Liver (tissue), 8 donors: ENCODE measurements at regions not wholly inside any gene's neighbourhood (a gene's known extent, or its start where the extent isn't known, plus 50 kb on each side); places are given as distances from the start of the nearest gene placed in this dataset.

ENCODE experiments used
- DNase-seq: peaks from one replicate; pipeline ENCODE4 v3.0.0-alpha.2; 2017; ENCODE audit warnings: low spot score
- H3K27ac ChIP-seq, 2 donors: one replicate each; pipeline ENCODE4 v1.7.0; 2013; ENCODE audit warnings: inconsistent platforms in 2 of 2, low read length in 2 of 2, control low read depth in 1 of 2, low read depth in 1 of 2, mild to moderate bottlenecking in 1 of 2
- H3K27me3 ChIP-seq, 4 donors: one replicate each; pipeline versions ENCODE4 v1.6.1 to v1.7.0; 2013; ENCODE audit warnings: low read length in 3 of 4, inconsistent platforms in 1 of 4, mild to moderate bottlenecking in 1 of 4, moderate library complexity in 1 of 4; ENCODE audit not compliant: control insufficient read depth in 4 of 4, insufficient read depth in 4 of 4
- H3K36me3 ChIP-seq, 4 donors: one replicate each; pipeline versions ENCODE4 v1.6.1 to v1.7.0; 2013; ENCODE audit warnings: low read length in 3 of 4, mild to moderate bottlenecking in 3 of 4, low read depth in 1 of 4, moderate library complexity in 1 of 4; ENCODE audit not compliant: control insufficient read depth in 4 of 4, insufficient read depth in 3 of 4
- H3K4me1 ChIP-seq, 4 donors: one replicate each; pipeline versions ENCODE4 v1.6.1 to v1.7.0; 2013; ENCODE audit warnings: low read length in 3 of 4, mild to moderate bottlenecking in 3 of 4, moderate library complexity in 1 of 4; ENCODE audit not compliant: control insufficient read depth in 4 of 4, insufficient read depth in 4 of 4
- H3K4me3 ChIP-seq, 3 donors: one replicate each; pipeline versions ENCODE4 v1.6.1 to v1.7.0; 2013; ENCODE audit warnings: low read length in 3 of 3, control low read depth in 1 of 3, low read depth in 1 of 3, mild to moderate bottlenecking in 1 of 3
- H3K9ac ChIP-seq, 2 donors: one replicate each; pipeline ENCODE4 v1.7.0; 2013; ENCODE audit warnings: low read length in 2 of 2, mild to moderate bottlenecking in 2 of 2, moderate library complexity in 2 of 2, control low read depth in 1 of 2, low read depth in 1 of 2
- H3K9me3 ChIP-seq, 4 donors: one replicate each; pipeline versions ENCODE4 v1.6.1 to v1.7.0; 2013; ENCODE audit warnings: low read length in 3 of 4; ENCODE audit not compliant: control insufficient read depth in 4 of 4
- ATF3 ChIP-seq: IDR thresholded peaks from 2 replicates; pipeline ENCODE4 v1.6.1; 2016; ENCODE audit warnings: antibody characterized with exemption
- CTCF ChIP-seq: fragments of 150-350 bp; IDR thresholded peaks from 2 replicates; pipeline ENCODE4 v1.5.1; 2017; ENCODE audit warnings: improper control_type of control experiment, low read depth, low read length; ENCODE audit not compliant: missing input control
- EGR1 ChIP-seq, 2 donors: IDR thresholded peaks; 2 replicates each; pipeline ENCODE4 v1.6.1; 2016 to 2018; ENCODE audit warnings: antibody characterized with exemption in 2 of 2, low read depth in 2 of 2
- FOXA1 ChIP-seq: IDR thresholded peaks from 2 replicates; pipeline ENCODE4 v1.6.1; 2016; ENCODE audit warnings: antibody characterized with exemption
- FOXA2 ChIP-seq: IDR thresholded peaks from 2 replicates; pipeline ENCODE4 v1.6.1; 2016; ENCODE audit warnings: antibody characterized with exemption
- GABPA ChIP-seq, 2 donors: IDR thresholded peaks in 1 of 2; conservative IDR thresholded peaks in 1 of 2; 2 replicates each; pipeline ENCODE4 v1.6.1; 2016; ENCODE audit warnings: antibody characterized with exemption in 2 of 2, mild to moderate bottlenecking in 1 of 2, moderate library complexity in 1 of 2
- HNF4A ChIP-seq, 2 donors: conservative IDR thresholded peaks; 2 replicates each; pipeline ENCODE4 v1.6.1; 2016; ENCODE audit warnings: antibody characterized with exemption in 2 of 2, mild to moderate bottlenecking in 2 of 2
- HNF4G ChIP-seq: IDR thresholded peaks from 2 replicates; pipeline ENCODE4 v1.6.1; 2016; ENCODE audit warnings: antibody characterized with exemption
- JUND ChIP-seq, 2 donors: IDR thresholded peaks; 2 replicates each; pipeline ENCODE4 v1.6.1; 2016; ENCODE audit warnings: antibody characterized with exemption in 2 of 2
- MAX ChIP-seq: IDR thresholded peaks from 2 replicates; pipeline ENCODE4 v1.6.1; 2016; ENCODE audit warnings: antibody characterized with exemption
- NR2F2 ChIP-seq: IDR thresholded peaks from 2 replicates; pipeline ENCODE4 v1.6.1; 2016; ENCODE audit warnings: antibody characterized with exemption
- RAD21 ChIP-seq, 2 donors: IDR thresholded peaks; 2 replicates each; pipeline ENCODE4 v1.6.1; 2016; ENCODE audit warnings: antibody characterized with exemption in 2 of 2, mild to moderate bottlenecking in 2 of 2
- REST ChIP-seq: IDR thresholded peaks from 2 replicates; pipeline ENCODE4 v1.6.1; 2016; ENCODE audit warnings: antibody characterized with exemption, mild to moderate bottlenecking
- RXRA ChIP-seq, 2 donors: IDR thresholded peaks; 2 replicates each; pipeline ENCODE4 v1.6.1; 2017 to 2018; ENCODE audit warnings: antibody characterized with exemption in 2 of 2, mild to moderate bottlenecking in 1 of 2
- SP1 ChIP-seq: IDR thresholded peaks from 2 replicates; pipeline ENCODE4 v1.6.1; 2018; ENCODE audit warnings: antibody characterized with exemption, mild to moderate bottlenecking
- TAF1 ChIP-seq: conservative IDR thresholded peaks from 2 replicates; pipeline ENCODE4 v1.6.1; 2016; ENCODE audit warnings: antibody characterized with exemption, mild to moderate bottlenecking
- YY1 ChIP-seq: IDR thresholded peaks from 2 replicates; pipeline ENCODE4 v1.6.1; 2016; ENCODE audit warnings: antibody characterized with exemption, mild to moderate bottlenecking
- ZBTB33 ChIP-seq: IDR thresholded peaks from 2 replicates; pipeline ENCODE4 v1.6.1; 2016; ENCODE audit warnings: antibody characterized with exemption
- WGBS: extraction: QIAGEN DNeasy Blood & Tissue Kit; methylation state at CpG from one replicate; pipeline ENCODE4 v1.1.7; 2013; 5-methylcytosine and 5-hydroxymethylcytosine counted together
- donor health status: healthy.
- donor health status: healthy.
- donor health status: healthy.
- donor health status: healthy.
- donor health status: healthy.

- WGBS = 92% methylated on average over 9 of the region's 9 CpGs
- Histone ChIP-seq H3K9ac (no peak overlapping the region), H3K36me3 (no peaks in the 10 kb centered on the region), H3K9me3 (no peaks in the 10 kb centered on the region), H3K4me1 (no peaks in the 10 kb centered on the region), H3K4me3 (no peak overlapping the region), H3K27me3 (no peaks in the 10 kb centered on the region), H3K27ac (no peak overlapping the region)
- TF ChIP-seq RXRA (IDR thresholded peaks at IDR 0.05) = no peak
- no peak for TF ChIP-seq GABPA (IDR thresholded peaks at IDR 0.05 in 1 of 2, conservative IDR thresholded peaks at IDR 0.05 in 1 of 2)
- no peak for TF ChIP-seq FOXA2
- TF ChIP-seq HNF4G = no peak
- no peak for TF ChIP-seq SP1
- no peak for TF ChIP-seq HNF4A (conservative IDR thresholded peaks at IDR 0.05)
- TF ChIP-seq RAD21 (IDR thresholded peaks at IDR 0.05) = no peak
- TF ChIP-seq NR2F2 = no peak
- TF ChIP-seq EGR1 (IDR thresholded peaks at IDR 0.05; ENCODE audit: low read depth in 2 of 2) = no peak
- TF ChIP-seq FOXA1 = no peak
- TF ChIP-seq TAF1 = no peak
- DNase-seq = no peak
Observed at GRCh38 chr18:27636576-27637085, 451.5 kb upstream of the CHST9 start.

- no peaks in the 10 kb centered on the region for H3K36me3 ChIP-seq
- H3K4me1 ChIP-seq = no peaks in the 10 kb centered on the region
- 88% methylated on average over 1 of the region's 1 CpG for WGBS
- no peaks in the 10 kb centered on the region for H3K27me3 ChIP-seq
- TF ChIP-seq JUND (IDR thresholded peaks at IDR 0.05) (no peak), FOXA1 (no peak), EGR1 (IDR thresholded peaks at IDR 0.05; ENCODE audit: low read depth in 2 of 2) (no peak), SP1 (no peak), HNF4G (no peak), MAX (no peak), RXRA (IDR thresholded peaks at IDR 0.05) (no peak), YY1 (no peak), HNF4A (conservative IDR thresholded peaks at IDR 0.05) (no peak), ZBTB33 (no peak), FOXA2 (no peak), ATF3 (no peak), NR2F2 (no peak), TAF1 (no peak), RAD21 (IDR thresholded peaks at IDR 0.05) (no peak), GABPA (IDR thresholded peaks at IDR 0.05 in 1 of 2, conservative IDR thresholded peaks at IDR 0.05 in 1 of 2) (no peak), REST (no peak), CTCF (no peak)
- H3K9me3 ChIP-seq = no peaks in the 10 kb centered on the region
- no peak overlapping the region for H3K4me3 ChIP-seq
- H3K9ac ChIP-seq = no peak overlapping the region
- H3K27ac ChIP-seq = no peak overlapping the region
- no peak for DNase-seq
Observed at GRCh38 chr18:27632706-27633105, 447.6 kb upstream of the CHST9 start.
